ENCODE measurements at regions not wholly inside any gene's neighbourhood (a gene's known extent, or its start where the extent isn't known, plus 50 kb on each side); places are given as distances from the start of the nearest gene placed in this dataset.
"Not testable (repeated sequence)": the region's sequence is repeated elsewhere in the genome, so short reads cannot be mapped to it uniquely, and the experiment has no call there.

- DNase-seq (ENCODE audit: low read depth), result no peak
These were observed 123.4 kb downstream of the POSTN start for GRCh38 chr13:37475151-37475550.

- DNase-seq (ENCODE audit: low read depth), result no peak
These were observed 125.5 kb downstream of the POSTN start for GRCh38 chr13:37473035-37473434.

- not testable (repeated sequence) for DNase-seq (ENCODE audit: low read depth)
These were observed 126.3 kb downstream of the POSTN start for GRCh38 chr13:37472266-37472665.

- DNase-seq (ENCODE audit: low read depth), result peak; percentile 54
These were observed 138.4 kb downstream of the POSTN start for GRCh38 chr13:37460166-37460565.

- DNase-seq (ENCODE audit: low read depth), result peak; percentile 75
These were observed 141.0 kb downstream of the POSTN start for GRCh38 chr13:37457612-37458011.

GRCh38 chr13:37456506-37456905 lies 142.1 kb downstream of the POSTN start:
- no peak for DNase-seq (ENCODE audit: low read depth)

GRCh38 chr13:37456041-37456440 lies 142.5 kb downstream of the POSTN start:
- no peak for DNase-seq (ENCODE audit: low read depth)

- peak; percentile 88 for DNase-seq (ENCODE audit: low read depth)
These were observed 145.3 kb downstream of the POSTN start for GRCh38 chr13:37453246-37453645.

- DNase-seq (ENCODE audit: low read depth), result no peak
These were observed 148.3 kb downstream of the POSTN start for GRCh38 chr13:37450276-37450675.

- peak; percentile 46 for DNase-seq (ENCODE audit: low read depth)
These were observed 150.4 kb downstream of the POSTN start for GRCh38 chr13:37448153-37448552.

- DNase-seq (ENCODE audit: low read depth), result peak; percentile 99
These were observed 152.1 kb downstream of the POSTN start for GRCh38 chr13:37446503-37446902.

- peak; percentile 98 for DNase-seq (ENCODE audit: low read depth)
These were observed 155.0 kb downstream of the POSTN start for GRCh38 chr13:37443538-37443937.

- DNase-seq (ENCODE audit: low read depth), result peak; percentile 81
These were observed 155.6 kb downstream of the POSTN start for GRCh38 chr13:37442996-37443395.

- DNase-seq (ENCODE audit: low read depth), result no peak
These were observed 162.7 kb downstream of the POSTN start for GRCh38 chr13:37435881-37436280.

- no peak for DNase-seq (ENCODE audit: low read depth)
These were observed 165.5 kb downstream of the POSTN start for GRCh38 chr13:37433086-37433485.

GRCh38 chr13:37429976-37430375 lies 168.6 kb downstream of the POSTN start:
- peak; percentile 96 for DNase-seq (ENCODE audit: low read depth)

- DNase-seq (ENCODE audit: low read depth), result no peak
These were observed 170.6 kb downstream of the POSTN start for GRCh38 chr13:37427843-37428494.

- peak; percentile 81 for DNase-seq (ENCODE audit: low read depth)
These were observed 180.1 kb downstream of the POSTN start for GRCh38 chr13:37418490-37418889.

- no peak for DNase-seq (ENCODE audit: low read depth)
These were observed 181.5 kb downstream of the POSTN start for GRCh38 chr13:37417060-37417441.

GRCh38 chr13:37416291-37417059 lies 182.1 kb downstream of the POSTN start:
- DNase-seq (ENCODE audit: low read depth), result no peak

GRCh38 chr13:37413161-37413560 lies 185.4 kb downstream of the POSTN start:
- no peak for DNase-seq (ENCODE audit: low read depth)

GRCh38 chr13:37412241-37412921 lies 186.2 kb downstream of the POSTN start:
- peak; percentile 73 for DNase-seq (ENCODE audit: low read depth)

GRCh38 chr13:37410316-37410715 lies 188.3 kb downstream of the POSTN start:
- DNase-seq (ENCODE audit: low read depth), result no peak
